8988T (cell line): ENCODE measurements at regions not wholly inside any gene's neighbourhood (a gene's known extent, or its start where the extent isn't known, plus 50 kb on each side); places are given as distances from the start of the nearest gene placed in this dataset.
"Not testable (repeated sequence)": the region's sequence is repeated elsewhere in the genome, so short reads cannot be mapped to it uniquely, and the experiment has no call there.

ENCODE experiments used
- DNase-seq: peaks from one replicate; pipeline ENCODE4 v3.0.0; 2011

DNA sequence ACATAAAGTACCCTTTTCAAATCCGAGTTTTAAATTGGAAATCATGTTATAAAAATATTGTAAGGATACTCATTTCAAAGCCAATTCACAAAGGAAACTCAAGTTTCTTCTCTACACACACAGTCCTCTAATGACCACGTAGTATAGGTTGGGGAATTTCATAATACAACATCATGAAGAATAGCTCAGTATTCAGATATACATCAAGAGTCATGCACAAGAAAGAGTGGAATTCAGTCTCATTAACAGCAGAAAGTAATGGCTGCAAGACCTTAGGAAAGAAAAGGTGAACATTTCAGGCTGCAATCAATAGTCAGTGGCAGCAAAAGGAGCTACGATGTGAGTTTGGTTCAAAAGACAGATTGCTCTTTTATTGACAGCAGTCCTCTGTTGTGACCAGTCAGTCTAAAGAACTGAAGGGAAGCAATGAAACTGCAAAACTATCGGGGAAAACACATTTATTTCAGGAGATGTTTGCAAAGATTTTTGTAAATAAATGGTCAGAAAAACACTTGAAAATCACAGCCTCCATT is 317.2 kb downstream of the IPMK start:
- no peak for DNase-seq

DNA sequence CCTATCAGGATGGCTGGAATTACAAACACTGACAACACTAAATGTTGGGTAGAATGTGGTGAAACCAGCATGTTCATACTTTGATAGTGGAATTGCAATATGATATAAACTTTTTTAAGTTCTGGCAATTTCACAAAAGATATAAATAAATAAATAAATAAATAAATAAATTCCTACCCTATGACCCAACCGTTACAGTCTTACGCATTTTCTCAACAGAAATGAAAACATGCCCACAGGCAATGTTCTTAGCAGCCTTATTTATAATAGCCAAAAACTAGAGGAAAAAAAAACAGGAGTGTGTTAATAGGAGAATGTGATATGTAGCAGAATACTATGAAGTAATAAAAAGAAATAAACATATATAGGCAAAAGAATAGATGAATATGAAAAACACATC is 318.9 kb downstream of the IPMK start:
- no peak for DNase-seq

GRCh38 chr10:57946833-57947232 is 320.9 kb downstream of the IPMK start:
- DNase-seq: no peak

DNA sequence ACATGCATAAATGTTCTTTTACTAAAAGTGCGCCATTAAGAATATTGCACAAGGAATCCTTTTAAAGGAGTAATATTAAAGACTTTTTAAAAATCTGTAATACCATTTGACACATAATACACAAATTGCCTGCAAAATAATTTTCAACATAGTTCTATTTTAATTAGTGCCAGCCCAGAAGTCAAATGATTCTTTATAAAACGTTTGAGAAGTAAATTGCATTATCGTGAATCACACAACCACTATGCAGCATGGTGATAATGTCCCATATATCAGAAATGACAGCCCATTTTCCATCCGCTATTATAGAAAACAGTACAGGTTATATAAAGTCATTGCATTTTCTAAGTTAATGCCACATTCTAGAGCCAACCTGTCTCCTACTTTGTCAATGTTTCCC is 324.0 kb downstream of the IPMK start:
- DNase-seq: no peak

DNA sequence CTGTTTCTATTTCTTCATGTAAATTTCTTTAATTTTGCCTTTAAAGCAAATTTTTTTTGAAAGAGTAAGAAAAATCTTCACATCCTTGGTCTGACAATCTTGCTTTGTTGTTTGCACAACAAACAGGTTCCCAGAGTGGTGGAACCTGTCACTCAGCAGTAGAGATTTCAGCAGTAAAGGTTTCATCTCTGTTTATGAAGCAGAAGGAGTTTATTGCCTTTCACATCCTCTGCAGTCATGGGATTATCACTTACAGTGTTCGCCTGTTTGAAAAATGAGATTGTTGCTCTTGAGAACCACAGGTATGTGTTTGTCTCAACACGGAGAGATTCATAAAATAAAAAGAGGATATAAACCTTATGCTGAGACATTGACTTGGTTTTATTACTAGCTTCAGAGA is 342.6 kb downstream of the IPMK start:
- no peak for DNase-seq

DNA sequence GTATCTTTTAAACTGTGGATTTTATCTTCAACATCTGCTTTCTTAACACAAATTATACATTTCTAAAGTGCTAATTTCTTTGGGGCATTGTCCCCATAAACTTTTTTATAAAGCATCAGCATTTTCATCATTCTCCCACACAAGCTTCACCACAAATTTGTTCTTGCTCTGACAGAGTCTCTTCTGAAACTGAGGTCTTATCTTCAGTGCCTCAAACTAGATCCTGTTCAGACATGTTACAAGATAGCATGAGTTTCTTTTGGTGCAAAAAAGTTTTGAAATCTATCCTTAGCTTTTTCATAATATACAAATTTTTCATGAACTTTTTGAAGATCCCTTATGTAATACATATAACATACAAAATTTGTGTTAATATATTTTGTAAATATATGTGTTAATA is 346.6 kb downstream of the IPMK start:
- no peak for DNase-seq

DNA sequence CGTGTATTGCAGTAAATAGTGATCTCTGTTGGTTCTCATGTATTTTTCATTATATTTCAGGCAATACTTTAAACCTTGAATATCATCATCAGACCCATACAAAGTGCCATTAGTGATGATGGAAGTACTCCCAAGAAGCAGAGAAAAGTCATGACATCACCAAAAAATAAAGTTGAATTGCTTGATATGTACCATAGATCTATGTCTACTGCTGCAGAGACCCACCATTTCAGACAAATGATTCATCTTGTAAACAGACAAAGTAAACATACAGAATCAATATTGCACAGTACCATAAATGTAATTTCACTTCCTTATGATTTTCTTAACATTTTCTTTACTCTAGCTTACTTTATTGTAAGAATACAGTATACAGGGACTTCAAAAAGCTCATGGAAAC is 347.8 kb downstream of the IPMK start:
- no peak for DNase-seq

DNA sequence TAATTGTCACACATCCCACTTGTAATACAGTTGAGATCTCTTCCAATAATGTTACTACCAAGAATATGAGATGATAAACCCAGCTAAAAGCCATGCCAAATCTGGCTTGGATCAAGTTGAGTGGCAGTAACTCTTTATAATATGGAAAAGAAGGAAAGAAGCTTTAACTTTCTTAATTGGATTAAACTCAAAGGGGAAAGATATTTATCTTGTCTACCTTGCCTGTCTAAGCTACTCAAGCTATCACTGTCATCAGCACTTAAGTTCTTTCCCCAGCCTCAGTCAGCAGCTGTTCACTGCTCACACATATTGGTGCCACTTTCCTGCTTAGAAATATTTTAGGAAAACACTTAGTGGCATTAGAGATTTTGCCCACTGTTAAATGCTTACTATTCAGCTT is 350.7 kb downstream of the IPMK start:
- no peak for DNase-seq

GRCh38 chr10:57905861-57906260 is 361.8 kb downstream of the IPMK start:
- DNase-seq: no peak

DNA sequence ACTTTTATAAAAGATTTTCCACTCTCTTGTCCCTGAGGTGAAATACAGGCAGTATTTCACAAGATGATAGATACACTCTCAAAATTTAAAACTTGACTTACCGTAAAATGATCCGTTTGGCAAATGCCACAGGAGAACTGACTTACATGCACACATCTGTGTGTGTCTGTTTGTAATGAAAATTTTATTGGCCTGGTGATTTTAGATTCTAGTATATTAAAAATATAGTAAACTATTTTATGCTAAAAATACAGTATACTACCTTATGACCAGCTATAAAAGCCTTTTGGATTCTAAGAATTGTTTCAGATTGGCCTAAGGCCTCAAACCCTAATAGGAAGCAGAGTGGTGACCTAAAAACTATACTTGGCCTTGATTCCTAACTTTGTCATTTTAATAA is 362.7 kb downstream of the IPMK start:
- DNase-seq: no peak

- no peak for DNase-seq
Measured at GRCh38 chr10:57898231-57898630, 369.5 kb downstream of the IPMK start.

GRCh38 chr10:57897611-57898010 is 370.1 kb downstream of the IPMK start:
- no peak for DNase-seq

DNA sequence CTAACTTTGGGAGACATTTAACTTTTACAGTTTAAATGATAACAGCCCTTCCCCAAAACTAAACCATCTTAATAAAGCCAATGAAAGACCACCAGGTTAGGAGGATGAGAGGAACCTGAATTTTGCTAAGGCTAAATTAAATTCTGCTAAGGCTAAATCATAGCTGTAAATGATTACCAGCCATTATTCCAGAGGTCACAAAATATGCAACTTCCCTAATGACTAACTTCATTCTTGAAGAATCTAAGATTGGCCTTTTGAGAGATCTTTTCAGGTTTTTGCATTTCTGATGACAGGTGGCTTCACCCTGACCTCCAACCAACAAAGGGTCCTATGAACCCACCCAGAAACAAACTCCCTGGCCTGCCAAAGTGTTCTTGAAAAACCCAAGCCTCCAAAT is 373.3 kb downstream of the IPMK start:
- DNase-seq: no peak

GRCh38 chr10:57891201-57892006 is 376.3 kb downstream of the IPMK start:
- no peak for DNase-seq

DNA sequence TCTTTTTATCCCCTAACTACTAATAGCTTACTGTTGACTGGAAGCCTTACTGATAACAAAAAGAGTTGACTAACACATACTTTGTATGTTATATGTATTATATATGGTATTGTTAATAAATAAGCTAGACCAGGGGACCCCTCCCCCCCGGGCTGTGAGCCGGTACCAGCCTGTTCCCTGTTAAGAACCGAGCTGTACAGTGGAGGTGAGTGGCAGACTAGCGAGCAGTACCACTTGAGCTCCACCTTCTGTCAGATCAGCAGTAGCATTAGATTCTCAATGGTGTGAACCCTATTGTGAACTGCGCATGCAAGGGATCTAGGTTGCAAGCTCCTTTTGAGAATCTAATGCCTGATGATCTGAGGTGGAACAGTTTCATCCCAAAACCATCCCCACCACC is 377.0 kb downstream of the IPMK start:
- no peak for DNase-seq

- DNase-seq: not testable (repeated sequence)
Measured at GRCh38 chr10:57885618-57885968, 382.1 kb downstream of the IPMK start.

DNA sequence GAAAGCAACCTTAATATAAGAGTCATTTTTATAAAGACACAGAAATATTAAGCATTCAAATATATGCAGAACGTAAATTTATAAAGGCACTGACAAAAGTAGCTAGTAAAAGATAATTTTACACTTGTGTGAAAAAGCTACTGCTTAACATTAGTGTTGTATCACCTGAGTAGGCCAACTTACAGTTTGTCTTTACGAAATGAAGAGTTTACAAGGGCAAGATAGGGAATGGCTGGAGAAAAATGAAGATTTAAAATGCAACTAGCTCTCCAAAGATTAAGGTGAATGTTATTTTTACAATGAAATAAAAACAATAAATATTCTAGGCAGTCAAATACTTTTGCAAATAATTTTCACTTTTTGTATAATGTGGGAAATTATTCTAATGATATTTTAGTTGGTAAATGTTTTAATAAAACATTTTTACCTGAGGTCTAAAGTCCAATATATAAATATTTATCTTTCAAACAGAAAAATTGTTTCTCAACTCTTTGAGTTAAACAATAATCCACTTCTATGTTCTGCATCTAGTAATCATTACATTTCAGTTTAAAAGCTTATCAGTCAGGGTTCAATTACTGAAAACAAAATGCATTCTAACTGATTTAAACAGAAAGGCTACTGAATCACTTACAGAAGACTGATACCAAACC is 382.6 kb downstream of the IPMK start:
- no peak for DNase-seq

GRCh38 chr10:57884407-57884806 is 383.3 kb downstream of the IPMK start:
- no peak for DNase-seq

DNA sequence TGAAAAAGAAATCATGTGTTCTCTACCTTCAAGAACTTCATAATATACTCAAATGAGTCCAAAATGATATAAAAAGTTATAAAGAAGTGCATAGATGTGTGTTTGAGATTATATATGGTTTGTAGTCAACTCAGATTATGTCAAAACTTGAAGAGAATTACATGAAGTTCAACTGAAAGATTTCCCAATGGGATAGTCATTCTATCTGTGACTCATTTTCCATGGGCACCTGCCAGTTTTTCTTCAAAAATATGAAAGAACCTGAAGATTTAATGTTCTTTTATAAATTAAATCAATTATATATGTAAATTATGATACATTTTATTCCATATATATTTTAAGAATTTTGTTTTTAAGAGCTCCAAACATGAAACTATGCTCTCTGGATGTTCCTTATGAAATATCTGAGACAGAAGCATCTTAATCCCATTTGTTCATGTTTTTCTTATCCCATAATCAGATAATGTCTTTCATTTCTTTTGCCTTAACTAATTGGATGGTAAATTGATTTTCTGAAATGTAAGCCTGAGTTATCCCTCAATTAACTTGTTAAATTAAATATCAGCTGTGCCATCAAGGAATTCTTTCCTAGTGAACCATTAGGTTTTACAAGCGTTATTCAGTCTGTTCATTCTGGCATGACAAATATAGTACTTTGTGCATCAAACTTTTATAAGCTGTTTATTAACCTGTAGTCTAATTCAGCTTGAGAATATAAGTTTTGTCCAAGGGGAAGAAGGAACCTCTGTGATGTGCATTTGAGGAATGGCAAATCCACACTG is 387.1 kb downstream of the IPMK start:
- DNase-seq: no peak

GRCh38 chr10:57874810-57875209 is 392.9 kb downstream of the IPMK start:
- no peak for DNase-seq

DNA sequence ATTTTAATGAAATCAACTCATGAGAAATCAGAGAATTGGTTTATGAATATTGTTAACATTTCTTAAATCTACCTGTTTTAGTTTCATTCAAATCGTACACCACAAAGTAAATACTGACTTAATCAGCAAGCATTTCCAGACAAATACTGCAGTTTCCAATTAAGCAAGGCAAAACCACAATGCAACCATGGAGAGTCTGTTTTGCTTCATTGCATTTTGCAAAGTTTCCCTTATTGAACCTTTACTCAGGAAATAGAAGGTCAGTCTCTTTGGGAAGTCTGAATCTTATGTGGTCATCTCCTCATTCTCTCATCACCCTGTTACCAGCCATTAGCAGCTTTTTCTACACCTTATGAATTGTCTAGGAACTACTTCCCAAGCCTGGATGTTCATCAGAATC is 400.5 kb downstream of the IPMK start:
- DNase-seq: no peak

DNA sequence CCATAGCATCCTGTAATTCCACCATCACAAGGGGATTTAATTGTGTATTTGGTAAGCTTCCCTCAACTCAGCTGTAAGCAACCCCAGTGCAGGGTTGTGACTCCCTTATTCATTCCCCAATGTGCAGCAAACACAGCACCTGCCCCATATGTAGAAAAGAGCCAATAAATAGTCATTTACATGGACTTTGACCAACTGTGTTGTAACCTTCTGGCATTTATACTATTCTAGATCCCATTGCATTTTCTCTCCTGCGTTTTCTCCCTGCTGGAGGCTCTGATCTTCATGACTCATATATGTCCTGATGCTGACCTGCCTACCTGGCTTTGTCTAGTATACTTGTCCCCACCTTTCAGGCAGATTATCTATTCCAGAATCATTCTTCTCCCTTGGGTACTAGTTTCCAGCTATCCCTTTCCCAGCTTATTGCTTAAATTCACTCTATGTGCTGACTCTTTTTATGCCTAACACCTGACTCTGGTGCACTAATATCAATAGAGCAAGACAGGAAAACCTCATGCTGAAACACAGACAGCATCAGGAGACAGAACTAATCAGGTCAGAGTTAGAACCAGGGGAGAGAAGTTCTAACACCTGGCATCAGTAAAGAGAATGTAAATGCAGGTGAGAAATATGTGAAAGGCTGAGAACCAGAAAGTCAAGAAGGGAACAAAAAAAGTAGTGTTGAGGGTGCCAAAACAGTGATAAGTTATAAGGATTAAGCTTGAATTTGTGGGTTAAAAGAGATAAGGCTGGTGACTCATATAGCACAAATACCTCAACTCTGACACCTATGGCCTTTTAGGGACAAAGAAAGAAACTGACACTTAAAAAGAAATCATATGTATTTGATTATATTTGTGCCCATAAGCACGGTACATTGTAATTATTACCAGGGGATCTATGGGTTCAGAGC is 402.7 kb downstream of the IPMK start:
- no peak for DNase-seq
